RWPE2 (cell line): ENCODE measurements at regions not wholly inside any gene's neighbourhood (a gene's known extent, or its start where the extent isn't known, plus 50 kb on each side); places are given as distances from the start of the nearest gene placed in this dataset.

ENCODE experiments used
- ATAC-seq: fragments of 200-7000 bp; cut with Tn5 transposase; 3 replicates; pipeline ENCODE4 v1.9.1; 2021; ENCODE audit warnings: low read depth
- DNase-seq: peaks from one replicate; pipeline ENCODE4 v3.0.0-alpha.2; 2020; ENCODE audit warnings: low spot score
- H3K27ac ChIP-seq: fragments of 450-650 bp; 2 replicates; pipeline ENCODE4 v1.5.1; 2017; ENCODE audit warnings: mild to moderate bottlenecking; ENCODE audit not compliant: poor library complexity, severe bottlenecking
- H3K27me3 ChIP-seq: fragments of 250-450 bp; sonication (Bioruptor Pico); 2 replicates; pipeline ENCODE4 v1.5.1; 2021; ENCODE audit warnings: mild to moderate bottlenecking, moderate library complexity; ENCODE audit not compliant: insufficient read depth, poor library complexity, severe bottlenecking
- H3K36me3 ChIP-seq: fragments of 250-450 bp; sonication (Bioruptor Pico); 2 replicates; pipeline ENCODE4 v1.5.1; 2020; ENCODE audit warnings: low read depth, mild to moderate bottlenecking, moderate library complexity
- H3K4me1 ChIP-seq: fragments of 250-450 bp; sonication (Bioruptor Pico); 2 replicates; pipeline ENCODE4 v1.5.1; 2021; ENCODE audit warnings: mild to moderate bottlenecking, moderate library complexity; ENCODE audit not compliant: insufficient read depth, poor library complexity, severe bottlenecking
- H3K4me3 ChIP-seq: fragments of 250-450 bp; sonication (Bioruptor Pico); 2 replicates; pipeline ENCODE4 v1.5.1; 2021; ENCODE audit warnings: mild to moderate bottlenecking, moderate library complexity; ENCODE audit not compliant: severe bottlenecking
- H3K9me3 ChIP-seq: fragments of 250-450 bp; sonication (Bioruptor Pico); 2 replicates; pipeline ENCODE4 v1.5.1; 2021; ENCODE audit warnings: mild to moderate bottlenecking, moderate library complexity; ENCODE audit not compliant: severe bottlenecking
- TF ChIP-seq, protein P1 (sequence below): fragments of 450-650 bp; IDR thresholded peaks from one replicate; pipeline ENCODE4 v1.5.1; 2017; ENCODE audit warnings: mild to moderate bottlenecking, moderate library complexity; ENCODE audit not compliant: poor library complexity, severe bottlenecking

DNA sequence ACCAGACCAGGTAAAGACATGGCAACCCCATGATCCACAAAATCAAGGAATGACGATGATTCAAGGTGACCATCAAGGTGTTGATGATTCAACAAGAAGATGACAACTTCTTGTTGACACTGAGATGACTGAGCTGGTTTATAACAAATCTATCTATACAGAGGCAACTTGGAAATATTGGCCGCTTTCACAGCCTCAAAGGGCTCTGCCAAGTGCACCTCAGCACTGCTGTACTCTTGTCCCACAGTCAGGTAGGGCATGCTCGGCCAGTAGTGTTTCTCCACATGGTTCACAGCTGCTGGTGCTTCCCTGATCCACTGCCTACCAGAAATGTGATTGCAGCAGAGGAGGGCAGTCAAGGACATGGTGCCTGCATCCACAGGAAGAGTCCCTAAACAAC lies 125.2 kb upstream of the SYT6 start:
- H3K9me3 ChIP-seq = no peaks in the 10 kb centered on the region
- no peaks in the 10 kb centered on the region for H3K36me3 ChIP-seq
- no peak overlapping the region for H3K27ac ChIP-seq
- peaks cover 21% of the 10 kb centered on the region for H3K27me3 ChIP-seq
- TF ChIP-seq, protein P1, sequence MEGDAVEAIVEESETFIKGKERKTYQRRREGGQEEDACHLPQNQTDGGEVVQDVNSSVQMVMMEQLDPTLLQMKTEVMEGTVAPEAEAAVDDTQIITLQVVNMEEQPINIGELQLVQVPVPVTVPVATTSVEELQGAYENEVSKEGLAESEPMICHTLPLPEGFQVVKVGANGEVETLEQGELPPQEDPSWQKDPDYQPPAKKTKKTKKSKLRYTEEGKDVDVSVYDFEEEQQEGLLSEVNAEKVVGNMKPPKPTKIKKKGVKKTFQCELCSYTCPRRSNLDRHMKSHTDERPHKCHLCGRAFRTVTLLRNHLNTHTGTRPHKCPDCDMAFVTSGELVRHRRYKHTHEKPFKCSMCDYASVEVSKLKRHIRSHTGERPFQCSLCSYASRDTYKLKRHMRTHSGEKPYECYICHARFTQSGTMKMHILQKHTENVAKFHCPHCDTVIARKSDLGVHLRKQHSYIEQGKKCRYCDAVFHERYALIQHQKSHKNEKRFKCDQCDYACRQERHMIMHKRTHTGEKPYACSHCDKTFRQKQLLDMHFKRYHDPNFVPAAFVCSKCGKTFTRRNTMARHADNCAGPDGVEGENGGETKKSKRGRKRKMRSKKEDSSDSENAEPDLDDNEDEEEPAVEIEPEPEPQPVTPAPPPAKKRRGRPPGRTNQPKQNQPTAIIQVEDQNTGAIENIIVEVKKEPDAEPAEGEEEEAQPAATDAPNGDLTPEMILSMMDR = no peak
- ATAC-seq (no peak), DNase-seq (no peak)
- no peaks in the 10 kb centered on the region for H3K4me1 ChIP-seq
- H3K4me3 ChIP-seq = no peak overlapping the region

- Histone ChIP-seq H3K9me3 (no peaks in the 10 kb centered on the region), H3K27ac (no peak overlapping the region), H3K36me3 (no peaks in the 10 kb centered on the region), H3K27me3 (peaks cover 24% of the 10 kb centered on the region), H3K4me3 (no peak overlapping the region), H3K4me1 (no peaks in the 10 kb centered on the region)
- no peak for DNase-seq
- TF ChIP-seq, protein P1 = no peak
- ATAC-seq = no peak
These were observed 124.8 kb upstream of the SYT6 start for GRCh38 chr1:114278430-114278829.

DNA sequence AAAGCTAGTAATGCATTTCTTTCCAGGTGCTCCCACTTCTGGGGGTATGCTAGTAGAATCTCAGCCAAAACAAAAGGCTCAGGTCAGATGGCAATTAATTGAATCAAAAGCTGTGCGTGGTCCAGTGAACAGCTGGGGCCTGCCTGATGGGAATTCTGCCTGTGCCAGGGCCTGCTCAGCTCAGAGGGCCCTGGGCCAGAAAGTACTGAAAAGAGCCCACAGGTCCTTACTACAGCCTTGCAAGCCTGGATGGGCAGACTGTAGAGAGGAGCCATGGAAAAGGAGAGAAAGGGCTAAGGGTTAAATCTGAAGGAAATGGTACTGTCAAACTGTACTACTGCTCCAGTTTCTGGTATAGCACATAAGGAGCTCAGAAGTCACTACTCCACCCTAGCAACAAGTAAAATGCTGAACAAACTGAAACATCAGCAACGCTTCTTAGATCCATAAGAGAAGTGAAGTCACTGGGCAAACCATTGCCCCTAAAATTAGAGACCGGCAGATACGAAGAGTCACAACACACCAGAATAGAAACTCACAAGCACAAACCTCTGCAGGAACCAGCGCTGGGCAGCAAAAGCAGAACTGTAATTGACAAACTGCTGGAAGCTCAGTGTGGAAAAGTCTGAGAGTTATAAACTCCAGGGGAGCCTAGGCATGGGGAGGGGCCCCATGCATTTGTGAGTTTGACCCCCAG lies 121.1 kb upstream of the SYT6 start:
- Histone ChIP-seq H3K9me3 (no peaks in the 10 kb centered on the region), H3K4me3 (no peak overlapping the region), H3K4me1 (no peaks in the 10 kb centered on the region), H3K27me3 (peaks cover 54% of the 10 kb centered on the region), H3K36me3 (no peaks in the 10 kb centered on the region), H3K27ac (no peak overlapping the region)
- TF ChIP-seq, protein P1 = no peak
- DNase-seq = no peak
- ATAC-seq = no peak

DNA sequence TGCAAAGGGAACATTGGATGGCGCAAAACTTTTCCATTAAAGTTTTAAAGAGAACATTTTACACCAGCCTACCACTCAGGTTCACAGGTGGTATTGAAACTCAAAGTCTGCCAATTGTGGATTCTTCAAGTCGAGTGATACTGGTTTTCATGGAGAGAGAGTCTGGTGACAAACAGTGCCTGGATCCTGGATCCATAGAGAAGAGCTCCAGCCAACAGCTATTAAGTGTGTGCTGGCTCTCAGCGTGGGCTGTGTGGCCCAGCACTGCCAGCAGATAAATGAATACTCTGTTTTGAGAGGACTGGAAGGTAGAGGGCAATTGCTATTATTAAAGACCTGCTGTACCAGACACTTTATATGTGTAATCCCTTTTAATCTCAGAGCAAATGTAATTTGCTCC lies 118.9 kb upstream of the SYT6 start:
- Histone ChIP-seq H3K27ac (no peak overlapping the region), H3K36me3 (no peaks in the 10 kb centered on the region), H3K27me3 (peaks cover 50% of the 10 kb centered on the region), H3K4me3 (no peak overlapping the region), H3K9me3 (no peaks in the 10 kb centered on the region), H3K4me1 (no peaks in the 10 kb centered on the region)
- TF ChIP-seq, protein P1 = no peak
- no peak for ATAC-seq
- DNase-seq = no peak

- Histone ChIP-seq H3K4me1 (no peaks in the 10 kb centered on the region), H3K36me3 (no peaks in the 10 kb centered on the region), H3K9me3 (no peaks in the 10 kb centered on the region), H3K27me3 (peaks cover 41% of the 10 kb centered on the region), H3K27ac (no peak overlapping the region), H3K4me3 (no peak overlapping the region)
- ATAC-seq (no peak), DNase-seq (no peak)
- TF ChIP-seq, protein P1 = no peak
These were observed 117.0 kb upstream of the SYT6 start for GRCh38 chr1:114270718-114271117.
